ENCODE measurements at regions not wholly inside any gene's neighbourhood (a gene's known extent, or its start where the extent isn't known, plus 50 kb on each side); places are given as distances from the start of the nearest gene placed in this dataset.
A peak's percentile ranks its signal among the peaks of the same experiment; 100 is the strongest.
"Not testable (repeated sequence)": the region's sequence is repeated elsewhere in the genome, so short reads cannot be mapped to it uniquely, and the experiment has no call there.

GRCh38 chrX:26918631-26919030 lies 544.5 kb downstream of the PPP4R3C start:
- DNase-seq = peak; percentile 29
- in situ Hi-C loops (cut with HindIII; ENCODE audit: low pct_ligation_motif_present, low pct_unique_long_range_greater_than_20kb, low sequenced_read_pairs) = no loop called here

GRCh38 chrX:26916991-26917390 lies 546.1 kb downstream of the PPP4R3C start:
- no peak for DNase-seq
- in situ Hi-C loops (cut with HindIII; ENCODE audit: low pct_ligation_motif_present, low pct_unique_long_range_greater_than_20kb, low sequenced_read_pairs) = no loop called here

GRCh38 chrX:26915064-26915463 lies 548.1 kb downstream of the PPP4R3C start:
- DNase-seq = peak; percentile 1
- in situ Hi-C loops (cut with HindIII; ENCODE audit: low pct_ligation_motif_present, low pct_unique_long_range_greater_than_20kb, low sequenced_read_pairs) = no loop called here

GRCh38 chrX:26914232-26914631 lies 548.9 kb downstream of the PPP4R3C start:
- in situ Hi-C loops (cut with HindIII; ENCODE audit: low pct_ligation_motif_present, low pct_unique_long_range_greater_than_20kb, low sequenced_read_pairs) = no loop called here
- no peak for DNase-seq

- DNase-seq; in situ Hi-C loops (cut with HindIII; ENCODE audit: low pct_ligation_motif_present, low pct_unique_long_range_greater_than_20kb, low sequenced_read_pairs): not testable (repeated sequence)
These were observed 551.4 kb downstream of the PPP4R3C start for GRCh38 chrX:26911785-26912184.

GRCh38 chrX:26909728-26910127 lies 553.4 kb downstream of the PPP4R3C start:
- no peak for DNase-seq
- in situ Hi-C loops (cut with HindIII; ENCODE audit: low pct_ligation_motif_present, low pct_unique_long_range_greater_than_20kb, low sequenced_read_pairs) = no loop called here

- in situ Hi-C loops (cut with HindIII; ENCODE audit: low pct_ligation_motif_present, low pct_unique_long_range_greater_than_20kb, low sequenced_read_pairs) = no loop called here
- no peak for DNase-seq
These were observed 554.9 kb downstream of the PPP4R3C start for GRCh38 chrX:26908218-26908617.

GRCh38 chrX:26889574-26889973 lies 573.6 kb downstream of the PPP4R3C start:
- DNase-seq = no peak
- in situ Hi-C loops (cut with HindIII; ENCODE audit: low pct_ligation_motif_present, low pct_unique_long_range_greater_than_20kb, low sequenced_read_pairs) = no loop called here

GRCh38 chrX:26873736-26874135 lies 589.4 kb downstream of the PPP4R3C start:
- no peak for DNase-seq
- in situ Hi-C loops (cut with HindIII; ENCODE audit: low pct_ligation_motif_present, low pct_unique_long_range_greater_than_20kb, low sequenced_read_pairs) = no loop called here

- DNase-seq = no peak
- in situ Hi-C loops (cut with HindIII; ENCODE audit: low pct_ligation_motif_present, low pct_unique_long_range_greater_than_20kb, low sequenced_read_pairs) = no loop called here
These were observed 591.2 kb downstream of the PPP4R3C start for GRCh38 chrX:26871967-26872366.

GRCh38 chrX:26851981-26852380 lies 611.2 kb downstream of the PPP4R3C start:
- in situ Hi-C loops (cut with HindIII; ENCODE audit: low pct_ligation_motif_present, low pct_unique_long_range_greater_than_20kb, low sequenced_read_pairs) = no loop called here
- peak; percentile 22 for DNase-seq

GRCh38 chrX:26848511-26848910 lies 614.6 kb downstream of the PPP4R3C start:
- no peak for DNase-seq
- in situ Hi-C loops (cut with HindIII; ENCODE audit: low pct_ligation_motif_present, low pct_unique_long_range_greater_than_20kb, low sequenced_read_pairs) = no loop called here

- in situ Hi-C loops (cut with HindIII; ENCODE audit: low pct_ligation_motif_present, low pct_unique_long_range_greater_than_20kb, low sequenced_read_pairs) = no loop called here
These were observed 618.1 kb downstream of the PPP4R3C start for GRCh38 chrX:26845056-26845455.

GRCh38 chrX:26822448-26822847 lies 606.5 kb downstream of the MAGEB5 start:
- in situ Hi-C loops (cut with HindIII; ENCODE audit: low pct_ligation_motif_present, low pct_unique_long_range_greater_than_20kb, low sequenced_read_pairs) = no loop called here
- DNase-seq = no peak

More at GRCh38 chrX:26845056-26845455, 618.1 kb downstream of the PPP4R3C start:
- DNase-seq = no peak

GRCh38 chrX:26789751-26790150 lies 573.8 kb downstream of the MAGEB5 start:
- in situ Hi-C loops (cut with HindIII; ENCODE audit: low pct_ligation_motif_present, low pct_unique_long_range_greater_than_20kb, low sequenced_read_pairs) = no loop called here
- DNase-seq = no peak

GRCh38 chrX:26788402-26788998 lies 572.5 kb downstream of the MAGEB5 start:
- in situ Hi-C loops (cut with HindIII; ENCODE audit: low pct_ligation_motif_present, low pct_unique_long_range_greater_than_20kb, low sequenced_read_pairs) = no loop called here
- DNase-seq = peak; percentile 47

- in situ Hi-C loops (cut with HindIII; ENCODE audit: low pct_ligation_motif_present, low pct_unique_long_range_greater_than_20kb, low sequenced_read_pairs) = no loop called here
- peak; percentile 15 for DNase-seq
These were observed 567.7 kb downstream of the MAGEB5 start for GRCh38 chrX:26783512-26784225.

- in situ Hi-C loops (cut with HindIII; ENCODE audit: low pct_ligation_motif_present, low pct_unique_long_range_greater_than_20kb, low sequenced_read_pairs) = no loop called here
These were observed 562.4 kb downstream of the MAGEB5 start for GRCh38 chrX:26778320-26778888.

GRCh38 chrX:26762253-26762652 lies 546.3 kb downstream of the MAGEB5 start:
- in situ Hi-C loops (cut with HindIII; ENCODE audit: low pct_ligation_motif_present, low pct_unique_long_range_greater_than_20kb, low sequenced_read_pairs) = no loop called here

More at GRCh38 chrX:26778320-26778888, 562.4 kb downstream of the MAGEB5 start:
- DNase-seq = no peak

GRCh38 chrX:26755760-26756159 lies 539.8 kb downstream of the MAGEB5 start:
- in situ Hi-C loops (cut with HindIII; ENCODE audit: low pct_ligation_motif_present, low pct_unique_long_range_greater_than_20kb, low sequenced_read_pairs); DNase-seq: not testable (repeated sequence)

More at GRCh38 chrX:26762253-26762652, 546.3 kb downstream of the MAGEB5 start:
- no peak for DNase-seq
